Glomerular visceral epithelial cell (primary cell): ENCODE measurements at regions not wholly inside any gene's neighbourhood (a gene's known extent, or its start where the extent isn't known, plus 50 kb on each side); places are given as distances from the start of the nearest gene placed in this dataset.

Experiments used
- DNase-seq: peaks from one replicate; pipeline ENCODE4 v3.0.0-alpha.2; 2016; ENCODE audit errors: extremely low spot score

- DNase-seq: peak; percentile 23
Measured at GRCh38 chr5:74231697-74232096, 408.8 kb downstream of the ENC1 start.

GRCh38 chr5:74226716-74227485, 413.6 kb downstream of the ENC1 start:
- no peak for DNase-seq

GRCh38 chr5:74225587-74225986, 414.9 kb downstream of the ENC1 start:
- no peak for DNase-seq

GRCh38 chr5:74224331-74224730, 416.2 kb downstream of the ENC1 start:
- DNase-seq: no peak

- no peak for DNase-seq
Measured at GRCh38 chr5:74222806-74223205, 417.7 kb downstream of the ENC1 start.

- no peak for DNase-seq
Measured at GRCh38 chr5:74221413-74221812, 419.1 kb downstream of the ENC1 start.

- no peak for DNase-seq
Measured at GRCh38 chr5:74216012-74216411, 424.5 kb downstream of the ENC1 start.

GRCh38 chr5:74212336-74212735, 428.2 kb downstream of the ENC1 start:
- DNase-seq: no peak

- no peak for DNase-seq
Measured at GRCh38 chr5:74209571-74209970, 431.0 kb downstream of the ENC1 start.

- peak; percentile 95 for DNase-seq
Measured at GRCh38 chr5:74206579-74207550, 433.7 kb downstream of the ENC1 start.

GRCh38 chr5:74205767-74206578, 434.6 kb downstream of the ENC1 start:
- no peak for DNase-seq

GRCh38 chr5:74201334-74202081, 439.0 kb downstream of the ENC1 start:
- peak; percentile 58 for DNase-seq

- DNase-seq: no peak
Measured at GRCh38 chr5:74200560-74200959, 440.0 kb downstream of the ENC1 start.

- DNase-seq: peak; percentile 36
Measured at GRCh38 chr5:74199436-74200210, 440.9 kb downstream of the ENC1 start.

- peak; percentile 25 for DNase-seq
Measured at GRCh38 chr5:74199005-74199404, 441.5 kb downstream of the ENC1 start.

- no peak for DNase-seq
Measured at GRCh38 chr5:74198156-74198555, 442.4 kb downstream of the ENC1 start.

- no peak for DNase-seq
Measured at GRCh38 chr5:74196233-74196632, 444.3 kb downstream of the ENC1 start.

GRCh38 chr5:74194196-74194595, 446.3 kb downstream of the ENC1 start:
- DNase-seq: no peak

- DNase-seq: no peak
Measured at GRCh38 chr5:74192606-74193299, 447.8 kb downstream of the ENC1 start.
